Urinary bladder (tissue), 4 donors: ENCODE measurements at regions not wholly inside any gene's neighbourhood (a gene's known extent, or its start where the extent isn't known, plus 50 kb on each side); places are given as distances from the start of the nearest gene placed in this dataset. TPM values are rescaled to one million over a fixed set of nuclear protein-coding genes. Genes with fewer than 3 reads are reported as not detected.

ENCODE experiments used
- DNase-seq: peaks from one replicate; pipeline ENCODE4 v3.0.0-alpha.2; 2015; ENCODE audit errors: extremely low spot score
- H3K27ac ChIP-seq: one replicate; pipeline ENCODE4 v1.5.1; 2013; ENCODE audit warnings: low read depth, mild to moderate bottlenecking, moderate library complexity
- H3K36me3 ChIP-seq: one replicate; pipeline ENCODE4 v1.6.1; 2013; ENCODE audit warnings: mild to moderate bottlenecking, moderate library complexity; ENCODE audit not compliant: insufficient read depth
- H3K4me1 ChIP-seq: one replicate; pipeline ENCODE4 v1.6.1; 2013; ENCODE audit warnings: mild to moderate bottlenecking, moderate library complexity; ENCODE audit not compliant: insufficient read depth
- H3K4me3 ChIP-seq: one replicate; pipeline ENCODE4 v1.5.1; 2013; ENCODE audit warnings: low read depth, low read length
- WGBS: extraction: QIAGEN DNeasy Blood & Tissue Kit; methylation state at CpG from one replicate; pipeline ENCODE4 v1.1.7; 2013; 5-methylcytosine and 5-hydroxymethylcytosine counted together
- small RNA-seq: library from RNA; depleted of rRNA; stranded (forward); fragments of <200 nt; gene quantifications from one replicate; pipeline ENCODE3, GENCODE V24; 2014
- donor health status: healthy with polysubstance abuse.
- donor health status: healthy.

DNA sequence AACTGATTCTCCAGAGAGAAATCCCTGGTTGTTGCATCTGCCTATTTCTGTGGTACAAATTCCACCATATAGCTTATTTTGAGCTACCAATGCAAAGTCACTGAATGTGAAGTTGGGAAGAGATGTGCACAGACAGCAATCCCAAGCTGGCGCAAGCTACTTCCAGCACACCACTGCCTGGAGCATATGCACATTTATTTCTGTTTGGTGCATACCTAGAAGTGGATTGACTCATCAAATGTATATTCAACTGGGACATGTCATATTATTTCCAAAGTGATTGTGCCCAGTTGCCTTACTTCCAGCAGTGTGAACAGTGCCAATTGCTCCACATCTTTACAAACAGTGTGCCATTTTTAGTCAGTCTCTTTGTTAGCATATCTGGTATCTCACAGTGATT is 58.2 kb upstream of the PLD5 start:
- Histone ChIP-seq H3K36me3 (no peaks in the 10 kb centered on the region), H3K4me3 (no peak overlapping the region), H3K4me1 (no peaks in the 10 kb centered on the region), H3K27ac (no peak overlapping the region)
- DNase-seq = no peak
- 96% methylated on average over 1 of the region's 1 CpG for WGBS

GRCh38 chr1:242579528-242580235 is 55.2 kb upstream of the PLD5 start:
- Histone ChIP-seq H3K27ac (no peak overlapping the region), H3K36me3 (no peaks in the 10 kb centered on the region), H3K4me3 (no peak overlapping the region), H3K4me1 (no peaks in the 10 kb centered on the region)
- 61% methylated on average over 2 of the region's 2 CpGs for WGBS
- DNase-seq = no peak

Small RNAs in the stretch of these regions (small RNA-seq; reads per million reads assigned to genes)
- not detected for gene AL603825.1
